ENCODE measurements at regions not wholly inside any gene's neighbourhood (a gene's known extent, or its start where the extent isn't known, plus 50 kb on each side); places are given as distances from the start of the nearest gene placed in this dataset.

DNA sequence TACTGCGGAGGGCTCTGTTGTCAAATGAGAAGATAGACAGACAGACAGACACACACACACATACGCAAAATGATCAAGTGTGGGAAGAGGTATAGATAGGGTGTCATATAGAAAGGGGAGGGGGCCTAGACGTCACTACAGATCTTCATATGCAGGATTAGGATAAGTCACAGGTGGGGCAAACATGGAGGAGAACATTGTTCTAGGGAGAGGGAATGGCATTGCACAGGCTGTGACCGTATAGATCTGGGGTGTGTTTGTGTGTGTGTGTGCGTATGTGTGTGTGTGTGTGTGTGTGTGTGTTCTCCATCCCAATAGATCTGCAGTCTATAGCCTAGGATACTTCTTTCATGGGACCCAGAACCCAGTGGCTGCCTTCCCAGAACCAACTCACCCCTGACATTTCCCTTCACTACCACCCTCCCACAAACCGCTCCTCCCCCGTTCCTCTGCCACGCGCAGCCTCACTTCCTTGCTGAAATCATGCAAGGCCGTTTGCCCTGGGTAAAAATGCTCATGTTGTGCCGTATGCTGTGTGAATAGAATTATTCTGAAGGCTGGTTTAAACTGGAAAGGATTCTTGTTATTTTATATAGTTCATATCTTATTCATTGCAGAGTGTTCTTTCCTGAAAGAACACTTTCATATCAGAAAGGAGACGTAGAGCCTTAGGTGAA is 50.5 kb upstream of the CCL1 start:
- no peak for TF ChIP-seq CTCF (conservative IDR thresholded peaks at IDR 0.05)
- TF ChIP-seq EZH2 (IDR thresholded peaks at IDR 0.05; ENCODE audit: low read depth) = no peak

All from PC-9 (cell line).